CD4-positive, alpha-beta T cell (primary cell): ENCODE measurements at regions not wholly inside any gene's neighbourhood (a gene's known extent, or its start where the extent isn't known, plus 50 kb on each side); places are given as distances from the start of the nearest gene placed in this dataset.

Source experiments
- ATAC-seq: fragments of 200-7000 bp; cut with Tn5 transposase; one replicate; pipeline ENCODE4 v1.10.0; 2022; ENCODE audit warnings: mild to moderate bottlenecking; ENCODE audit not compliant: poor library complexity
- CTCF ChIA-PET: fragments of 350-600 bp; sonication (Branson Sonifier 250); formaldehyde crosslinking; loops from one replicate; lab custom pipeline; 2021; ENCODE audit warnings: antibody characterized with exemption, inconsistent platforms; lab: Charles Lee
- POLR2A ChIA-PET: fragments of 350-600 bp; sonication (Branson Sonifier 250); formaldehyde crosslinking; loops from one replicate; lab custom pipeline; 2021; ENCODE audit warnings: antibody characterized with exemption, inconsistent platforms; lab: Charles Lee
- DNase-seq, 14 experiments: peaks; one replicate each; pipeline ENCODE4 v3.0.0-alpha.2; 2013 to 2020; ENCODE audit warnings: mixed read lengths in 2 of 14
- H3K27ac ChIP-seq, 2 donors: one replicate each; pipeline versions ENCODE4 v1.5.1 to v1.7.0; 2013; ENCODE audit warnings: low read length in 2 of 2, low read depth in 1 of 2, mild to moderate bottlenecking in 1 of 2
- H3K27me3 ChIP-seq, 2 experiments: 1 replicate in 1 of 2; 2 replicates in 1 of 2; pipeline versions ENCODE4 v1.6.1 to v1.7.0; 2013; ENCODE audit warnings: low read length in 2 of 2, control low read depth in 1 of 2, mild to moderate bottlenecking in 1 of 2, moderate library complexity in 1 of 2; ENCODE audit not compliant: insufficient read depth in 2 of 2, control insufficient read depth in 1 of 2
- H3K36me3 ChIP-seq: one replicate; pipeline ENCODE4 v1.6.1; 2013; ENCODE audit warnings: low read length, control low read depth; ENCODE audit not compliant: insufficient read depth
- H3K4me1 ChIP-seq: one replicate; pipeline ENCODE4 v1.6.1; 2013; ENCODE audit warnings: low read length, control low read depth; ENCODE audit not compliant: insufficient read depth
- H3K4me3 ChIP-seq: one replicate; pipeline ENCODE4 v1.5.1; 2013; ENCODE audit warnings: mild to moderate bottlenecking, low read length, moderate library complexity
- H3K9me3 ChIP-seq, 2 experiments: 1 replicate in 1 of 2; 2 replicates in 1 of 2; pipeline versions ENCODE4 v1.6.1 to v1.7.0; 2013; ENCODE audit warnings: low read length in 2 of 2, mild to moderate bottlenecking in 2 of 2, control low read depth in 1 of 2, moderate library complexity in 1 of 2; ENCODE audit not compliant: control insufficient read depth in 1 of 2, insufficient read depth in 1 of 2
- H3K27ac Mint-ChIP-seq: one replicate; pipeline ENCODE4 v1.8.0; 2020; ENCODE audit warnings: mixed read lengths
- H3K27me3 Mint-ChIP-seq: one replicate; pipeline ENCODE4 v1.8.0; 2021; ENCODE audit warnings: mixed read lengths
- H3K36me3 Mint-ChIP-seq: one replicate; pipeline ENCODE4 v1.8.0; 2021; ENCODE audit warnings: low read depth, mixed read lengths
- H3K4me1 Mint-ChIP-seq: one replicate; pipeline ENCODE4 v1.8.0; 2021; ENCODE audit warnings: low read depth, mixed read lengths
- H3K4me3 Mint-ChIP-seq: one replicate; pipeline ENCODE4 v1.8.0; 2020; ENCODE audit warnings: mild to moderate bottlenecking, mixed read lengths
- H3K9me3 Mint-ChIP-seq: one replicate; pipeline ENCODE4 v1.8.0; 2020; ENCODE audit warnings: mixed read lengths
- CTCF ChIP-seq: fragments of 200-600 bp; IDR thresholded peaks from one replicate; pipeline ENCODE4 v1.8.0; 2022; ENCODE audit warnings: antibody characterized with exemption, mild to moderate bottlenecking
- intact Hi-C, 2 experiments: fragments of 100-400 bp; cut with DNase I in 1 of 2; cut with micrococcal nuclease in 1 of 2; formaldehyde crosslinking; loops; one replicate each; pipeline versions ENCODE4 v1.15.1 to v1.9.0; 2023 to 2025; cut with DNase I, micrococcal nuclease

GRCh38 chr1:177573901-177574300 lies 396.0 kb downstream of the SEC16B start:
- H3K36me3 ChIP-seq = no peaks in the 10 kb centered on the region
- intact Hi-C loops = no loop called here
- H3K4me1 Mint-ChIP-seq = no peaks in the 10 kb centered on the region
- ChIA-PET POLR2A (no interaction called here), CTCF (no interaction called here)
- TF ChIP-seq CTCF = no peak
- ATAC-seq (no peak), DNase-seq (no peak)
- H3K27ac ChIP-seq = no peak overlapping the region
- H3K4me3 ChIP-seq = no peak overlapping the region
- no peaks in the 10 kb centered on the region for H3K27me3 Mint-ChIP-seq
- H3K9me3 Mint-ChIP-seq = peaks cover 7% of the 10 kb centered on the region
- H3K27me3 ChIP-seq = no peaks in the 10 kb centered on the region
- H3K9me3 ChIP-seq = peaks cover 0 to 5% of the 10 kb centered on the region in 2 experiments
- no peak overlapping the region for H3K27ac Mint-ChIP-seq
- H3K4me3 Mint-ChIP-seq = no peak overlapping the region
- H3K4me1 ChIP-seq = no peaks in the 10 kb centered on the region
- no peaks in the 10 kb centered on the region for H3K36me3 Mint-ChIP-seq

- Mint-ChIP-seq H3K27me3 (no peaks in the 10 kb centered on the region), H3K4me1 (no peaks in the 10 kb centered on the region), H3K9me3 (peaks cover 10% of the 10 kb centered on the region), H3K4me3 (no peak overlapping the region), H3K36me3 (no peaks in the 10 kb centered on the region), H3K27ac (no peak overlapping the region)
- DNase-seq (no peak), ATAC-seq (no peak)
- intact Hi-C loops = no loop called here
- ChIA-PET CTCF (no interaction called here), POLR2A (no interaction called here)
- no peak overlapping the region for H3K4me3 ChIP-seq
- TF ChIP-seq CTCF = no peak
- no peaks in the 10 kb centered on the region for H3K4me1 ChIP-seq
- H3K36me3 ChIP-seq = no peaks in the 10 kb centered on the region
- H3K9me3 ChIP-seq = no peaks in the 10 kb centered on the region
- H3K27ac ChIP-seq = no peak overlapping the region
- no peaks in the 10 kb centered on the region for H3K27me3 ChIP-seq
Measured at GRCh38 chr1:177571485-177572076, 398.3 kb downstream of the SEC16B start.

GRCh38 chr1:177571076-177571475 lies 398.8 kb downstream of the SEC16B start:
- Histone ChIP-seq H3K36me3 (no peaks in the 10 kb centered on the region), H3K4me1 (no peaks in the 10 kb centered on the region), H3K4me3 (no peak overlapping the region), H3K27me3 (no peaks in the 10 kb centered on the region), H3K27ac (no peak overlapping the region), H3K9me3 (no peaks in the 10 kb centered on the region)
- Mint-ChIP-seq H3K9me3 (peaks cover 9% of the 10 kb centered on the region), H3K36me3 (no peaks in the 10 kb centered on the region), H3K27me3 (no peaks in the 10 kb centered on the region), H3K4me1 (no peaks in the 10 kb centered on the region), H3K27ac (no peak overlapping the region), H3K4me3 (no peak overlapping the region)
- ATAC-seq = no peak
- no peak for DNase-seq
- ChIA-PET POLR2A (no interaction called here), CTCF (no interaction called here)
- intact Hi-C loops = no loop called here
- TF ChIP-seq CTCF = no peak
